RWPE1 (cell line): ENCODE measurements at regions not wholly inside any gene's neighbourhood (a gene's known extent, or its start where the extent isn't known, plus 50 kb on each side); places are given as distances from the start of the nearest gene placed in this dataset.

Experiments used
- CTCF ChIA-PET: fragments of 350-600 bp; sonication (Branson Sonifier 250); formaldehyde crosslinking; extraction: SDS; loops from one replicate; lab custom pipeline; 2021; lab: Yijun Ruan, JAX
- POLR2A ChIA-PET: fragments of 400-600 bp; formaldehyde crosslinking; extraction: SDS; loops from one replicate; lab custom pipeline; 2020; ENCODE audit warnings: antibody characterized with exemption; ENCODE audit not compliant: low non-redundant PET; lab: Yijun Ruan, JAX
- DNase-seq: peaks from one replicate; pipeline ENCODE4 v3.0.0; 2012; ENCODE audit warnings: low spot score
- H3K27ac ChIP-seq: fragments of 450-650 bp; 2 replicates; pipeline ENCODE4 v1.5.1; 2017
- CTCF ChIP-seq: fragments of 450-650 bp; conservative IDR thresholded peaks from 2 replicates; pipeline ENCODE4 v1.5.1; 2017; ENCODE audit warnings: low read depth, mild to moderate bottlenecking

- no peak for DNase-seq
- no peak overlapping the region for H3K27ac ChIP-seq
- CTCF ChIA-PET = no interaction called here
- TF ChIP-seq CTCF = no peak
- POLR2A ChIA-PET = no interaction called here
Measured at GRCh38 chr11:70734379-70734778, 336.1 kb downstream of the CTTN start.

- ChIA-PET POLR2A (no interaction called here), CTCF (no interaction called here)
- H3K27ac ChIP-seq = no peak overlapping the region
- no peak for DNase-seq
- no peak for TF ChIP-seq CTCF
Measured at GRCh38 chr11:70734911-70735310, 336.6 kb downstream of the CTTN start.

GRCh38 chr11:70735976-70736375 lies 337.6 kb downstream of the CTTN start:
- no peak overlapping the region for H3K27ac ChIP-seq
- DNase-seq = no peak
- POLR2A ChIA-PET = no interaction called here
- no peak for TF ChIP-seq CTCF
- CTCF ChIA-PET = interaction anchor here (0.6 kb wide), 1 partner anchor 25 kb away, joined by 3 read pairs; no protein-coding TSS in a partner anchor

- DNase-seq = no peak
- CTCF ChIA-PET = no interaction called here
- POLR2A ChIA-PET = no interaction called here
- no peak for TF ChIP-seq CTCF
- H3K27ac ChIP-seq = no peak overlapping the region
Measured at GRCh38 chr11:70736461-70736860, 338.1 kb downstream of the CTTN start.

GRCh38 chr11:70736937-70737640 lies 338.8 kb downstream of the CTTN start:
- TF ChIP-seq CTCF = no peak
- ChIA-PET POLR2A (no interaction called here), CTCF (interaction anchor here (0.6 kb wide), 1 partner anchor 266 kb away, joined by 4 read pairs; no protein-coding TSS in a partner anchor)
- no peak for DNase-seq
- H3K27ac ChIP-seq = no peak overlapping the region

GRCh38 chr11:70737816-70738630 lies 339.7 kb downstream of the CTTN start:
- no peak for TF ChIP-seq CTCF
- DNase-seq = no peak
- H3K27ac ChIP-seq = no peak overlapping the region
- ChIA-PET CTCF (interaction anchor here (0.6 kb wide), 1 partner anchor 267 kb away, joined by 4 read pairs; no protein-coding TSS in a partner anchor), POLR2A (no interaction called here)
